ENCODE measurements at regions not wholly inside any gene's neighbourhood (a gene's known extent, or its start where the extent isn't known, plus 50 kb on each side); places are given as distances from the start of the nearest gene placed in this dataset.

- TF ChIP-seq CTCF (conservative IDR thresholded peaks at IDR 0.05; ENCODE audit: low read depth, low read length) (no peak), EZH2 (IDR thresholded peaks at IDR 0.05; ENCODE audit: low read length, unreplicated experiment) (no peak)
Observed at GRCh38 chr7:25348104-25348503, 119.8 kb upstream of the NPVF start.

Measured in PC-3 (cell line).